ES-I3 (cell line): ENCODE measurements at regions not wholly inside any gene's neighbourhood (a gene's known extent, or its start where the extent isn't known, plus 50 kb on each side); places are given as distances from the start of the nearest gene placed in this dataset.
"Not testable (repeated sequence)": the region's sequence is repeated elsewhere in the genome, so short reads cannot be mapped to it uniquely, and the experiment has no call there.

Experiments
- H3K36me3 ChIP-seq: 2 replicates; pipeline ENCODE4 v1.6.1; 2013; ENCODE audit warnings: mild to moderate bottlenecking, low read length, control low read depth, moderate library complexity; ENCODE audit not compliant: insufficient read depth
- H3K4me1 ChIP-seq: 2 replicates; pipeline ENCODE4 v1.6.1; 2013; ENCODE audit warnings: mild to moderate bottlenecking, control low read depth, low read length; ENCODE audit not compliant: insufficient read depth
- H3K9ac ChIP-seq: 2 replicates; pipeline ENCODE4 v1.6.1; 2013; ENCODE audit warnings: low read depth, mild to moderate bottlenecking, low read length, moderate library complexity
- H3K9me3 ChIP-seq: 2 replicates; pipeline ENCODE4 v1.6.1; 2013; ENCODE audit warnings: mild to moderate bottlenecking, low read length, moderate library complexity; ENCODE audit not compliant: control insufficient read depth, insufficient read depth

DNA sequence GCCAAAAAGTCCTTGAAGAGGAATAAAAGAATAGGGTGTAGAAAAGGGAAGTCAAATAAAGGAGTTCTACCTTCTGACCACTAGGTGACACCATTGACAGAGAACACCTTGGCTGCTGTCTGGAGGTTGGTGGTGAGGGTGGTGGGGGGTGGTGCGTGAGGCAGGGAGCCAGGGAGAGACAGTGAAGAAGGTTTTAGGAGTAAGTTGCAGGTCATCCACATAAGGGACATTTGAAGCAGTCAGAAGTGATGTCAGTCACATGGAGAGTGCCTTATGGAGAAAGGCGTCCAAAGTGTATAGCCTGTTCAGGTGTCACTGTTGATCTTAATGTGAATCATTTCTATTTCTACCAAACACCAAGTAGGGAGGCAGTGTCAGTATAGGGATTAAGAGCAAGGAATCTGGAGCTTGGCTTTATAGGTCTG is 279.3 kb upstream of the DDHD1 start:
- H3K9me3 ChIP-seq = peaks cover 6% of the 10 kb centered on the region; the same call in 1 of the 2 replicates
- H3K4me1 ChIP-seq = peaks cover 3% of the 10 kb centered on the region; the same call in 1 of the 2 replicates
- no peaks in the 10 kb centered on the region for H3K36me3 ChIP-seq
- no peak overlapping the region for H3K9ac ChIP-seq

DNA sequence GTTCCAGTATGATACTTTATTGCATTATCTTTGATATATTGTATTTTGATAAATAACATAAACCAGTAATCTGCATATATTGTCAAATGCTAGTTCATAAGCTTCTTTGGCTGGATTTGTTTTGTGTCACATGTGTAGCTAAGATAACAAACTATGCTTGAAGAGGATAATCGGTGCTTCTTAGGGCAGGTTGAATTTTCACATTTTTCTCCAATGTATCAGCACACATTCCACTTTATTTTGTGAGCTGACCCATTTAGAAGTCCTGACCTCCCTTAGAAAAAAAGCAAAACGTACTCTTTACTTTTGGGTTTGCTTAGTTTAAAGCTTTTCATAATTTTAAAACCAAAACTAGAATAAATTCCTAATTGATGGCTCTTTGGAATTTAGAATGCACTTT is 277.7 kb upstream of the DDHD1 start:
- Histone ChIP-seq H3K36me3 (no peaks in the 10 kb centered on the region), H3K4me1 (peaks cover 3% of the 10 kb centered on the region; the same call in 1 of the 2 replicates), H3K9me3 (peaks cover 6% of the 10 kb centered on the region; the same call in 1 of the 2 replicates), H3K9ac (no peak overlapping the region)

DNA sequence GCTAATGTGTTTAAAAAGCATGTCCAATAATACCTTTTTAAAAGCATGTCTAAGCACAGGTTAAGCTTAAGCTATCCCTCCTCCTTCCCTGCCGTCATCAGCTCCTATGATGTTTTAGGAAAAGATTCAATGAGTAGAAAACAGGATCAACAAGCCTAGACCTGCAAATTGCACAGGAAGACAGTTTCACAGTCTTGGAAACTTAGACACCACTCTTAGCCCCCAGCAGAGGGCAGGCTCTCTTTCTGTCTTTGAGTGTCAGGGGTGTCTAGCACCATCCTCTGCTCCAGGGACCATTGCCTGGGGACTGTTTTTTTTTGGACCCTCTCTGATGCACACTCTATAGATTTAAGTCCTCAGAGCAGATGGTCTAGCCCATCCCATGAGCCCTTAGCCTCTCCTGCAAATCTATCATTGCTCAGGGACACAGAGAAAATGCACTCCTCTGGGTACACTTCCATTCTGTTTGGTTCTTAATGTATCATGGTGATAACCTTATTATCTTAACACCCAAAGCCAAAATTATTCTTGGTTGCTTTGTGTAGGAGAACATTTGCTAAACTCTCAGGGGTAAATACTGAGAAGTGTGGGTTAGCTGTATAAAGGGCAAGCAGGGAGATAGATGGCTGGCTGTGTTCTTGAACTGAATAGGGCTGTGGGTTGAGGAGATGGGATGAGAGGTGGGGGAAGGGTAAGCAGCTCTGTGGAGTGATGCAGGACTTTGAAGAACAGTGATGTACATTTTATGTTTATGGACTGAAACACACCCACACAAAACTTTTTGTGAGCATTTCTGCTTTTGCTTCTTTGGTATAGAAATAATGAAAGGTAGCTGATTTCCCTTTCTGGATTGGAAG is 259.9 kb upstream of the DDHD1 start:
- no peak overlapping the region for H3K9ac ChIP-seq
- no peaks in the 10 kb centered on the region for H3K36me3 ChIP-seq
- H3K9me3 ChIP-seq = peaks cover 3% of the 10 kb centered on the region; the same call in 1 of the 2 replicates
- no peaks in the 10 kb centered on the region for H3K4me1 ChIP-seq

DNA sequence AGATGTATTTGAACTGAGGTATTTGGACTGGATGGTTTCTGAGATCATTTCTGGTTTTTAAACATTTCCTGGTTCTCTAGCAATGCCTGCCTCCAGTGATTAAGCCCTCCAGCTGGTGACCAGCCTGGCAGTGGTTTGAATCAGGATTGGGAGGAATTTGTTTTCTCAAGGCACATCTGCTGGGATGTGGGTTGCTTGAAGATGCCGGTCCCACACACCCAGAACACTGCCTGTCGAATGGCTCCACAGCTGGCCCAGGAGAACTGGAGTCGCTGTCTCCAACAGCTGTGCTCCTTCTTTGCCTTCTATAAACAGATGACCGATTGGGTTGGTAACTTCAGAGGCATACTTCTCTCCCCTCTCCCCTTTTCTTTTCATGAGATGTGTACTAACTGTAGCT is 258.0 kb upstream of the DDHD1 start:
- H3K9me3 ChIP-seq = no peaks in the 10 kb centered on the region
- H3K36me3 ChIP-seq = no peaks in the 10 kb centered on the region
- H3K9ac ChIP-seq = no peak overlapping the region
- no peaks in the 10 kb centered on the region for H3K4me1 ChIP-seq

DNA sequence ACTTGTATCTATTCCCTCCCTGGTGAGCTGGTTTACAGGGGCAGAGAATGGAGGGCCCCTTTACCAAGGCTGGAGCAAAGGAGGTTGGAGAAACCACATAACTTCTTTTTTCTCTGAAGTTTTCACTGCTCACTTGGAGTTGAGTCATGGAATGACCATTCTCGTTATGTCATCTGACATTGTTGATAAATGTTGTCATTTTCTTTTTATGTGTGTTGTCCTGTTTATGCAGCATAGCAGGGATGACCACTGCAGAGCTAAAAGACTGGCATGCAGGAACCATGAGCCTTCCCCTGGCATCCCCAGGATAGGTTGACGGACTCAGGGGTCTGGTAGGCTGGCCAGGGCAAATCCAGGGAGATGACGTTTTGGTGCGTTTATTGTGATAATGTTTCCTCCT is 256.8 kb upstream of the DDHD1 start:
- H3K4me1 ChIP-seq = no peaks in the 10 kb centered on the region
- H3K36me3 ChIP-seq = no peaks in the 10 kb centered on the region
- H3K9me3 ChIP-seq = no peaks in the 10 kb centered on the region
- H3K9ac ChIP-seq = no peak overlapping the region

DNA sequence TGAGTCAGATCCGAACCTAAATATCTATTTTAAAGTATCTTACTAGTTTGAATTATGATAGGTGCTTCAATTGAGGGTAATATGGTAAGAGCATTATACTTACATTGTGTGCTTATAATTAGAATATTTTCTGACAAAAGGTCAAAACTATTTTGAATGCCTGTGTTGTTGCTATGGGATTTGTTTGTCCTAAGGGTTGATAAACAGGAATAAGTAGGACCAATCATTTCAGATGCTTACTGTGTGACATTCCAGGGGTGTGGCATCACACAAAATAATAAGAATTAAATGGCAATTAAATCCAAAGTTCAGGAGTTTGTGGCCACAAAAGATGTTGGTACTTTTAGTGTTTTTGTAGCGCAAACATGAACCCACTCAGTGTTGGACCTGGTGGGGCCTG is 256.2 kb upstream of the DDHD1 start:
- H3K36me3 ChIP-seq = no peaks in the 10 kb centered on the region
- H3K9me3 ChIP-seq = no peaks in the 10 kb centered on the region
- no peaks in the 10 kb centered on the region for H3K4me1 ChIP-seq
- no peak overlapping the region for H3K9ac ChIP-seq

DNA sequence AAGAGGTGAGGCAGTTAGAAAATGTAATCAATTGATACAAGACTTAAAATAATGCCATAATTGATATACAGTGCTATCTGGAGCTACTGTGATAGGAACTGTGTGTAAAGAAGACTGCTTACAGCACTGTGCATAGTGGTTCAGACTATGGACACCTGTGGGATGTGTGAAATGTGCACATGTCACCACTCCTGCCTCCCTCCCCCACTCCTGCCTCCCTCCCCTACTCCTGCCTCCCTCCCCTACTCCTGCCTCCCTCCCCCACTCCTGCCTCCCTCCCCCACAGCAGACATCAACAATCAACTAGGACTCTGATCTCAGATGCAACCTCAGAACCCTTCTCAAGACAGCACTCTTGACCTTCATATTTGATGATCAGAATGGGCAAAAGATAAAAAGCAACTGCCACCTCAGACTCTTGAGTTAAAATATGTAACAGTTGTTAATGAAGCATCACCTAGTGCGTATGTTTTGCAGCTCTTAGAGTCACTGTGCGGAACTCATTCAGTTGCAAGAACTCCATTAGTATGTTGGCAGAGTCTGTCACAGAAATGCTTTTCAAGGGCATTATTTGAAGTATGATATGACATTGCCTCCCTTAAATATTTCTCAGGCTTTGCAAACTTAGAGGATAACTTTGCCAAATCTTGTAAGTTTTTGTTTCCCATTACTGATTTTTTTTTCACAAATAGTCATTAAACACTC is 255.2 kb upstream of the DDHD1 start:
- no peaks in the 10 kb centered on the region for H3K4me1 ChIP-seq
- H3K36me3 ChIP-seq = no peaks in the 10 kb centered on the region
- no peak overlapping the region for H3K9ac ChIP-seq
- H3K9me3 ChIP-seq = no peaks in the 10 kb centered on the region

DNA sequence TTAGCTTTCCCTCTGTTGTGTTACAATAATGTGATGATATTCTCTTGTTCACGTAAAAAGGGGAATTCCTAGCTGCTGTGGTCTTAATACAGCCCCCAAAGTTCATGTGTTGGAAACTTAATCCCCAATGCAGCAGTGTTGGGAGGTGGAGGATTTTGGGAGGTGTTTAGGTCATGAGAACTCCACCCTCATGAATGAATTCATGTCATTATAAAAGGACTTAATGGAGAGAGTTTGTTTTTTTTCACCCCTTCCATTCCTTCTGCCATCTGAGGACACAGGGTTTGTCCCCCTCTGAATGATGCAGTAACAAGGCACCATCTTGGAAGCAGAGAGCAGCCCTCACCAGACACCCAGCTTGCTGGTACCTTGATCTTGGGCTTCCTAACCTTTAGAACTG is 253.4 kb upstream of the DDHD1 start:
- Histone ChIP-seq H3K9ac (no peak overlapping the region), H3K36me3 (no peaks in the 10 kb centered on the region), H3K9me3 (no peaks in the 10 kb centered on the region), H3K4me1 (no peaks in the 10 kb centered on the region)

DNA sequence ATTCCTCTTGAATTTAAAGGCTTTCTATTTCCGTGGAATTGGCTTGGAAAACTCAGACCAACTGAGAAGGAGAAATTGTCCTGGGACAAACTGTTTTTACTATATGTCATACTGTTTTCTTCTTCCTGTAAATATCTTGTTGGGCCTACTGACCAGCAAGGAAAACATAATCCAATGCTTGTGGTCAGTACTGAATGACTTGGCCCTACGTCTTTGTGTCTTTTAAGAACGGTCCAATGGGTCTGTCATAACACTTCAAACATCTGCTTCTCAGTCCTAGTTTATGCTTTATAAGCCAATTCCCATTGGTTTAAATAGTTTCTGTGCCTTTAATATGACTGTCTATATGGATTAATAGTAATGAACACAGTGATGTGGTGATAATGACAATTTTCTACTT is 248.5 kb upstream of the DDHD1 start:
- no peaks in the 10 kb centered on the region for H3K36me3 ChIP-seq
- no peaks in the 10 kb centered on the region for H3K4me1 ChIP-seq
- H3K9ac ChIP-seq = no peak overlapping the region
- H3K9me3 ChIP-seq = no peaks in the 10 kb centered on the region

DNA sequence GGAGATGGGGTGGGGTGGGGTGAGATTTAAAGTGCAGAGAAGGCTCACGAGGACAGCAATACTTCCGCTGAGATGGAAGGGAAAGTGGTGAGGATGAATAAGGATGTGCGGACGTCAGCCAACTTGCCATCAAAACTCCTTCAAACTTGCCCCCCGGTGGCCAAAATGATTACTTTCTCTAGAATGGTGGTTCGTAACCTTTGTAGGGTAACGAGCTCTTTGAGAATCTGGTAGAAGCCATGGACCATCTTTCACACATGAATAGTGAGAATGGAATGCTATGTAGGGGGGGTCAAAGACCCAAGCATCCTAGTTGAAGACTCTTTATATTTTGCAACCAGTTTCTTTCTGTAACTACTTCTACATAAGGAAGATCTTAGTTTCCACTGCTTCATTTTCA is 245.9 kb upstream of the DDHD1 start:
- Histone ChIP-seq H3K4me1 (no peaks in the 10 kb centered on the region), H3K9me3 (peaks cover 9% of the 10 kb centered on the region), H3K9ac (no peak overlapping the region), H3K36me3 (no peaks in the 10 kb centered on the region)

DNA sequence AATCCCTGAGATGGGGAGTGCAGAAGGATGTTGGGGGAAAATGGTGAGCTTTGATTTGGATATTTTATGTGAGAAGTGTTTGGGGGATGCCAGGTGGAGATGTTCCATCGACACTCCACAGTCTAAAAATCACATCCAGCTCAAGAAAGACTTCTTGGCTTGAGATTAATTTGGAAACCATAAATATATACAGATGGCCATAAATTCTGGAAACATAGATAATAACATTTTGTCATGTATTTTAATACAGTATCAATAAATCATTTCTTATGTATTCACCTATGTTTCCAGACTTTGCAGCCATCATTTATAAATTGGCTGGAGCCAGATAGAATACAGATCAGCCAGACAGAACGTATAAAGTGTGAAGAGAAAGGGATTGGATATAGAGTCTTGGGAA is 245.5 kb upstream of the DDHD1 start:
- H3K36me3 ChIP-seq = no peaks in the 10 kb centered on the region
- no peaks in the 10 kb centered on the region for H3K4me1 ChIP-seq
- peaks cover 11% of the 10 kb centered on the region for H3K9me3 ChIP-seq
- no peak overlapping the region for H3K9ac ChIP-seq

DNA sequence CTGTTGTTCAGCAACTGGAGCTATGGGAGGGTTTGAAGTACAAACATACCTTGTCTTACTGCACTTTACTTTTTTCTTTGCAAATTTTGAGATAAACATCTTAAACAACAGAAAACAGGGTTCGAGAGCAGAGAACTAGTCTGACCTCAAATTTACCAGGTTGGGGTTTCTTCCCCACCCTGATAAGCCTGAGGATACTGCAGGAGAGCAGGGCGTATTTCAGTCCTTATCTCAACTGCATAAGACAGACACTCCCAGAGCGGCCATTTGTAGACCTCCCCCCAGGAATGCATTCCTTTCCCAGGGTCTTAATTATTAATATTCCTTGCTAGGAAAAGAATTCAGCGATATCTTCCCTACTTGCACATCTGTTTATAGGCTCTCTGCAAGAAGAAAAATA is 242.1 kb upstream of the DDHD1 start:
- not testable (repeated sequence) for H3K36me3 ChIP-seq, H3K9ac ChIP-seq, H3K4me1 ChIP-seq

DNA sequence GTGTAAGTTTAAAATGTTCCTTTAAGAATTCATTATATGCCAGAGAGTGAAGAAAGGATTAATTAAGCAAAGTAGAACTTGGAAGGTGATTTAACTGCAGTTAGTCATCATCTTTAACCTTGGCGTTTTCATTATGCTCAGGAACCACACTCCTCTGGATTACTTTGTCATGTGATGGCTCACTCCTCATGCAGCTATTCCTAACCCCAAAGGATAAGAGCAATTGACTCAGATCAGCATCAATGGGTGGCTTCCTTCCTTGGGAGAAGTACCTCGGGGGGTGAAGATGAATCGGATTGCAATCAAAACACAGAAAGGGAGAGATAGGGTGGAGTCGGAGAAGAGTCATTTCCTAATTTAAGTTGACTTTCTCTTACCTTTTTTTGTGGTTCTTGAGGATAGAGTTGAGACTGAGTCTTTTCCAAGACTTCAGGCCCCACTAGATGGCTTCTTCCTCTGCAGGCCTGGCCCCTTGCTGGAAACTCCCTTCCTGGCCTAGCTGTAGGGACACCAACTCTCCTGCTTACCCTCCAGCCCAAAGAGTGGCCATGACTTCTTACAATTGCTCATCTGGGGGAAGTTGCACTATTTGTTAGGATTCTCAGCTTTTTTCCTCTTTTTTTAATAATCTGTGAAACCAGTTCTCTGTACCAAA is 238.6 kb upstream of the DDHD1 start:
- no peaks in the 10 kb centered on the region for H3K36me3 ChIP-seq
- H3K4me1 ChIP-seq = no peaks in the 10 kb centered on the region
- peaks cover 11% of the 10 kb centered on the region for H3K9me3 ChIP-seq
- H3K9ac ChIP-seq = no peak overlapping the region

More for the DNA sequence above, 242.1 kb upstream of the DDHD1 start:
- peaks cover 11% of the 10 kb centered on the region for H3K9me3 ChIP-seq

DNA sequence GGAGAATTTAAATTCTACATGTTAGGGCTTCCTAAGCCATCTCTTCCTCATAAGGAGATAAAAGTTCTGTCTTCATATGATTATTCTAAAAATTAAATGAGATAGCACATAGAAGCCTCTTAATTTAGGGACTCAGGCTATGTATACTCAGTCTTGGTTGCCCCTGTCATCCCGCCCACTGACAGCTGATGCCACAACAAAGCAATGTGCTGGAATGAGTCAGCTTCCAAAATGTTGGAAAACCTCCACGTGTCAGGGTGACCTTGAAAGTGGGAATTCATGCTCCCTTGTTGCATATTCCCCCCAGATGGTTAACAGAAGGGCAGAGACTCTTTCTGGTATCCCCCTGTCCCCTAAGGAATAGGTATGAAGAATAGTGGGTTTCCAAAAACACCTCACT is 238.0 kb upstream of the DDHD1 start:
- no peaks in the 10 kb centered on the region for H3K36me3 ChIP-seq
- no peaks in the 10 kb centered on the region for H3K4me1 ChIP-seq
- peaks cover 11% of the 10 kb centered on the region for H3K9me3 ChIP-seq
- H3K9ac ChIP-seq = no peak overlapping the region
